ENCODE measurements at regions not wholly inside any gene's neighbourhood (a gene's known extent, or its start where the extent isn't known, plus 50 kb on each side); places are given as distances from the start of the nearest gene placed in this dataset.
A peak's percentile ranks its signal among the peaks of the same experiment; 100 is the strongest.

DNA sequence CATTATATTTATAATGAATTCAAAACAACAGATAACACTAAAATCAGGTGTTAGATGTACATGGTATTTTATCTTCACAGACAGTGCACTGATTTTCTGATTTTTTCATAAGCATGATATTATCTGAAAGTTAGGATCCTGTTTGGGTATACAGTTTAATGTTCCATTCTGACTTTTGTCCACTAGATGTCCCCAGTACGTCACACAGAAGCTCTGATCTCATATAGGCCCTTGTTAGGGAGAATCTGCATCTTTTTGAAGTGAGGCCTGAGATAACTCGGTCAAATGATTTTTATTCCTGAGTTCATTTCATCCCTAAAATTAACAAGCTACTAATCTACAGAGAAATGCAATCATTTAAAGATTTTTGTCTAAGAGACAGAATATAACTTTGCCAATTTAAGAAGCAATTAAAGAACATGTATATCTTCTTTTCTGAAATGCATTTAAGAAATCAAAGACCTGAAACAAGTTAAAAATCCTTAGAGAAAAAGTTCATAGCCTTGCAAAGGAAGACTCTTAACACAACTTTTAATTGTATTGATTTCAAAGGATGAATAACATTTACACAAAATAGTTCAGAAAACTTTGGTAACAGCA is 72.0 kb upstream of the TES start:
- TF ChIP-seq EZH2 (IDR thresholded peaks at IDR 0.05; ENCODE audit: borderline replicate concordance, insufficient read depth, low read length, poor library complexity, severe bottlenecking) (no peak), POLR2AphosphoS5 (IDR thresholded peaks at IDR 0.05) (no peak), CTCF (IDR thresholded peaks at IDR 0.05; ENCODE audit: poor library complexity, severe bottlenecking) (peak; percentile 77), RAD21 (conservative IDR thresholded peaks at IDR 0.05) (peak; percentile 74), EP300 (conservative IDR thresholded peaks at IDR 0.05; ENCODE audit: poor library complexity, severe bottlenecking) (no peak), MXI1 (conservative IDR thresholded peaks at IDR 0.05; ENCODE audit: poor library complexity, severe bottlenecking) (no peak)
- TF ChIP-seq, protein P1, sequence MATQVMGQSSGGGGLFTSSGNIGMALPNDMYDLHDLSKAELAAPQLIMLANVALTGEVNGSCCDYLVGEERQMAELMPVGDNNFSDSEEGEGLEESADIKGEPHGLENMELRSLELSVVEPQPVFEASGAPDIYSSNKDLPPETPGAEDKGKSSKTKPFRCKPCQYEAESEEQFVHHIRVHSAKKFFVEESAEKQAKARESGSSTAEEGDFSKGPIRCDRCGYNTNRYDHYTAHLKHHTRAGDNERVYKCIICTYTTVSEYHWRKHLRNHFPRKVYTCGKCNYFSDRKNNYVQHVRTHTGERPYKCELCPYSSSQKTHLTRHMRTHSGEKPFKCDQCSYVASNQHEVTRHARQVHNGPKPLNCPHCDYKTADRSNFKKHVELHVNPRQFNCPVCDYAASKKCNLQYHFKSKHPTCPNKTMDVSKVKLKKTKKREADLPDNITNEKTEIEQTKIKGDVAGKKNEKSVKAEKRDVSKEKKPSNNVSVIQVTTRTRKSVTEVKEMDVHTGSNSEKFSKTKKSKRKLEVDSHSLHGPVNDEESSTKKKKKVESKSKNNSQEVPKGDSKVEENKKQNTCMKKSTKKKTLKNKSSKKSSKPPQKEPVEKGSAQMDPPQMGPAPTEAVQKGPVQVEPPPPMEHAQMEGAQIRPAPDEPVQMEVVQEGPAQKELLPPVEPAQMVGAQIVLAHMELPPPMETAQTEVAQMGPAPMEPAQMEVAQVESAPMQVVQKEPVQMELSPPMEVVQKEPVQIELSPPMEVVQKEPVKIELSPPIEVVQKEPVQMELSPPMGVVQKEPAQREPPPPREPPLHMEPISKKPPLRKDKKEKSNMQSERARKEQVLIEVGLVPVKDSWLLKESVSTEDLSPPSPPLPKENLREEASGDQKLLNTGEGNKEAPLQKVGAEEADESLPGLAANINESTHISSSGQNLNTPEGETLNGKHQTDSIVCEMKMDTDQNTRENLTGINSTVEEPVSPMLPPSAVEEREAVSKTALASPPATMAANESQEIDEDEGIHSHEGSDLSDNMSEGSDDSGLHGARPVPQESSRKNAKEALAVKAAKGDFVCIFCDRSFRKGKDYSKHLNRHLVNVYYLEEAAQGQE (IDR thresholded peaks at IDR 0.05; ENCODE audit: borderline replicate concordance): no peak
